Spleen (tissue), 7 donors: ENCODE measurements at regions not wholly inside any gene's neighbourhood (a gene's known extent, or its start where the extent isn't known, plus 50 kb on each side); places are given as distances from the start of the nearest gene placed in this dataset.
A peak's percentile ranks its signal among the peaks of the same experiment; 100 is the strongest.

Source experiments
- CTCF ChIP-seq, 11 experiments: fragments of 200-600 bp in 7 of 11; fragments of 450-650 bp in 4 of 11; sonication (generic) in 4 of 11; IDR thresholded peaks in 8 of 11; conservative IDR thresholded peaks in 3 of 11; 1 replicate in 7 of 11; 2 replicates in 4 of 11; pipeline versions ENCODE4 v1.4.0 to v1.8.0; 2016 to 2021; ENCODE audit warnings: antibody characterized with exemption in 11 of 11, inconsistent platforms in 4 of 11, mild to moderate bottlenecking in 1 of 11
- POLR2A ChIP-seq, 3 donors: fragments of 450-650 bp; IDR thresholded peaks; one replicate each; pipeline ENCODE4 v1.5.1; 2017; ENCODE audit warnings: antibody characterized with exemption in 3 of 3, mild to moderate bottlenecking in 1 of 3
- POLR2AphosphoS5 ChIP-seq, 3 donors: sonication (generic); formaldehyde crosslinking; IDR thresholded peaks; one replicate each; pipeline ENCODE4 v1.5.1; 2017; ENCODE audit warnings: antibody characterized with exemption in 3 of 3
- donor health status: DM: no; HTN: no; CAD: no; lungs with moderate emphysema.
- donor health status: DM: no; HTN: no; CAD: no.
- donor health status: DM: no; HTN: no; CAD: no.

- TF ChIP-seq POLR2A (IDR thresholded peaks at IDR 0.05) (no peak), CTCF (IDR thresholded peaks at IDR 0.05 in 8 of 11, conservative IDR thresholded peaks at IDR 0.05 in 3 of 11) (no peak), POLR2AphosphoS5 (IDR thresholded peaks at IDR 0.05) (peak in 2 of 3 donors; percentile 21 to 29)
These were observed 73.8 kb upstream of the HAAO start for GRCh38 chr2:42865884-42866881.
